Activated CD4-positive, alpha-beta T cell treated with anti-CD3 and anti-CD28 coated beads, Interleukin-2, amount 50 U/mL, for 48 hours (primary cell): ENCODE measurements at regions not wholly inside any gene's neighbourhood (a gene's known extent, or its start where the extent isn't known, plus 50 kb on each side); places are given as distances from the start of the nearest gene placed in this dataset.
"Not testable (repeated sequence)": the region's sequence is repeated elsewhere in the genome, so short reads cannot be mapped to it uniquely, and the experiment has no call there.

Experiments
- DNase-seq, 2 experiments: peaks; one replicate each; pipeline ENCODE4 v3.0.0-alpha.2; 2020

- no peak for DNase-seq
Observed at GRCh38 chr10:53052521-53053164, 280.1 kb upstream of the MBL2 start.

- DNase-seq = no peak
Observed at GRCh38 chr10:53045315-53045714, 272.7 kb upstream of the MBL2 start.

- not testable (repeated sequence) for DNase-seq
Observed at GRCh38 chr10:53035823-53036222, 263.2 kb upstream of the MBL2 start.

- DNase-seq = no peak
Observed at GRCh38 chr10:53033396-53033795, 260.8 kb upstream of the MBL2 start.

- DNase-seq = not testable (repeated sequence)
Observed at GRCh38 chr10:53029872-53030849, 257.6 kb upstream of the MBL2 start.

- no peak for DNase-seq
Observed at GRCh38 chr10:53029449-53029848, 256.9 kb upstream of the MBL2 start.

- not testable (repeated sequence) for DNase-seq
Observed at GRCh38 chr10:53025765-53026164, 253.2 kb upstream of the MBL2 start.

- no peak for DNase-seq
Observed at GRCh38 chr10:53025172-53025711, 252.7 kb upstream of the MBL2 start.

- no peak for DNase-seq
Observed at GRCh38 chr10:53023411-53023810, 250.8 kb upstream of the MBL2 start.

GRCh38 chr10:53022611-53023088 is 250.1 kb upstream of the MBL2 start:
- no peak for DNase-seq

- DNase-seq = no peak
Observed at GRCh38 chr10:53013201-53013810, 240.7 kb upstream of the MBL2 start.

GRCh38 chr10:53009961-53010907 is 237.7 kb upstream of the MBL2 start:
- DNase-seq = no peak

GRCh38 chr10:53007527-53007842 is 234.9 kb upstream of the MBL2 start:
- no peak for DNase-seq

- DNase-seq = no peak
Observed at GRCh38 chr10:53006663-53007526, 234.3 kb upstream of the MBL2 start.

- no peak for DNase-seq
Observed at GRCh38 chr10:53005612-53006345, 233.2 kb upstream of the MBL2 start.

GRCh38 chr10:53003094-53003493 is 230.5 kb upstream of the MBL2 start:
- no peak for DNase-seq

- DNase-seq = no peak
Observed at GRCh38 chr10:52999681-53000080, 227.1 kb upstream of the MBL2 start.

- DNase-seq = no peak
Observed at GRCh38 chr10:52999258-52999657, 226.7 kb upstream of the MBL2 start.

- DNase-seq = no peak
Observed at GRCh38 chr10:52997007-52997406, 224.4 kb upstream of the MBL2 start.

GRCh38 chr10:52994370-52994769 is 221.8 kb upstream of the MBL2 start:
- DNase-seq = no peak
